Right lobe of liver (tissue), 4 donors: ENCODE measurements at regions not wholly inside any gene's neighbourhood (a gene's known extent, or its start where the extent isn't known, plus 50 kb on each side); places are given as distances from the start of the nearest gene placed in this dataset.

ENCODE experiments used
- POLR2A ChIP-seq: fragments of 450-650 bp; IDR thresholded peaks from one replicate; pipeline ENCODE4 v1.6.1; 2017; ENCODE audit warnings: antibody characterized with exemption, mild to moderate bottlenecking
- TF ChIP-seq, protein P1 (sequence below), 4 donors: fragments of 200-600 bp in 3 of 4; fragments of 450-650 bp in 1 of 4; IDR thresholded peaks; one replicate each; pipeline versions ENCODE4 v1.5.1 to v1.8.0; 2016 to 2022; ENCODE audit warnings: antibody characterized with exemption in 4 of 4, mild to moderate bottlenecking in 2 of 4
- donor health status: DM: no; HTN: no; CAD: no.
- donor health status: DM: no; HTN: no; CAD: no.
- donor health status: DM: no; HTN: yes; CAD: no.

DNA sequence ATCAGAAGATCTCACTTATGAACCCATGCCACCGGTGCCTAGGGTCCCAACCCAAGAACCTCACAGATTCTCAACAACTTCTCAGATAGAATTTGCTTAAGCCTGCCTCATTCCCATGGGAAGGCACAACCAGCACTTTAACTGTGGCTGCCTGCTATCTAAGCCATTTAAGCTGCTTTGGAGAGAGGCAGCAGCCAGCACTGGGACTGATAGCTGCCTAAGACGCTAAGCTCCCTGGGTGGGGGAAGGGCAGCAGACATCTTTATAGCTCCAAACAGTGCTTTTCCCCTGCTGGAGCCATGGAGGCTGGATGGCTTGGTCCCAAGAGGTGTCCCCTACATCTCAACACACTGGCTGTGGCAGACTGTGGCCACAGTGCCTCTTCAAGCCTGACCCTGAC lies 1268.6 kb downstream of the FAM133A start:
- TF ChIP-seq, protein P1, sequence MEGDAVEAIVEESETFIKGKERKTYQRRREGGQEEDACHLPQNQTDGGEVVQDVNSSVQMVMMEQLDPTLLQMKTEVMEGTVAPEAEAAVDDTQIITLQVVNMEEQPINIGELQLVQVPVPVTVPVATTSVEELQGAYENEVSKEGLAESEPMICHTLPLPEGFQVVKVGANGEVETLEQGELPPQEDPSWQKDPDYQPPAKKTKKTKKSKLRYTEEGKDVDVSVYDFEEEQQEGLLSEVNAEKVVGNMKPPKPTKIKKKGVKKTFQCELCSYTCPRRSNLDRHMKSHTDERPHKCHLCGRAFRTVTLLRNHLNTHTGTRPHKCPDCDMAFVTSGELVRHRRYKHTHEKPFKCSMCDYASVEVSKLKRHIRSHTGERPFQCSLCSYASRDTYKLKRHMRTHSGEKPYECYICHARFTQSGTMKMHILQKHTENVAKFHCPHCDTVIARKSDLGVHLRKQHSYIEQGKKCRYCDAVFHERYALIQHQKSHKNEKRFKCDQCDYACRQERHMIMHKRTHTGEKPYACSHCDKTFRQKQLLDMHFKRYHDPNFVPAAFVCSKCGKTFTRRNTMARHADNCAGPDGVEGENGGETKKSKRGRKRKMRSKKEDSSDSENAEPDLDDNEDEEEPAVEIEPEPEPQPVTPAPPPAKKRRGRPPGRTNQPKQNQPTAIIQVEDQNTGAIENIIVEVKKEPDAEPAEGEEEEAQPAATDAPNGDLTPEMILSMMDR (IDR thresholded peaks at IDR 0.05) = no peak
- no peak for TF ChIP-seq POLR2A
